GM19043 (cell line): ENCODE measurements at regions not wholly inside any gene's neighbourhood (a gene's known extent, or its start where the extent isn't known, plus 50 kb on each side); places are given as distances from the start of the nearest gene placed in this dataset.
"Not testable (repeated sequence)": the region's sequence is repeated elsewhere in the genome, so short reads cannot be mapped to it uniquely, and the experiment has no call there.

ENCODE experiments used
- ATAC-seq: cut with Tn5 transposase; IDR thresholded peaks from one replicate; pipeline ENCODE4 v1.9.1; 2021; ENCODE audit warnings: low read depth; ENCODE audit not compliant: unreplicated experiment

DNA sequence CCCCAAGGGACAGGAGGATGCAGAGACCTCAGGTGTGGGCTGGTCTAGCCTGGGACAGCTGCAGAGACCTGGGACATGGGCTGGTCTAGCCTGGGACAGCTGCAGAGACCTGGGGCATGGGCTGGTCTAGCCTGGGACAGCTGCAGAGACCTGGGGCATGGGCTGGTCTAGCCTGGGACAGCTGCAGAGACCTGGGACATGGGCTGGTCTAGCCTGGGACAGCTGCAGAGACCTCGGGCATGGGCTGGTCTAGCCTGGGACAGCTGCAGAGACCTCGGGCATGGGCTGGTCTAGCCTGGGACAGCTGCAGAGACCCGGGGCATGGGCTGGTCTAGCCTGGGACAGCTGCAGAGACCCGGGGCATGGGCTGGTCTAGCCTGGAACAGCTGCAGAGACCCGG, 310.8 kb downstream of the TEX29 start:
- not testable (repeated sequence) for ATAC-seq

DNA sequence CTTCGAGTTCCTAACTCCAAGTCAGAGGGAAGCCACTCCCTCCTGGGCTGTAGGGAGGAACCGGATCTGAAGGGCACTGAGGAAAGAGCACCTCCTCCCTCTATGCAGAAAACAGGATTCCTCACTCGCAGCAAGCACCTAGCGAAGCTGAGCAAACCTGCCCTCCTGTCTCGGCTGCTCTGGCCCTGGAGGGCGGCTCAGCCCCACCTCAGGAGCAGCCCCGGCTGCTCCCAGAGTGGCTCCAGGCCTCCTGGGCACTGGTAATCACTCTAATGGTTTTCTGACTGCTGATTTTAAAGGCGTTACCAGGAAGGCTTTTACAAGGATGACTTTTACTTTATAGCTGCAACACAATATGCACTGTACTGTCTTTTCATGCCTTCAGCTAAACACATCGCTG, 312.5 kb downstream of the TEX29 start:
- no peak for ATAC-seq

GRCh38 chr13:111633401-111633800, 313.0 kb downstream of the TEX29 start:
- no peak for ATAC-seq

- ATAC-seq, result no peak
These were observed 314.0 kb downstream of the TEX29 start for GRCh38 chr13:111634410-111634809.

GRCh38 chr13:111636271-111636670, 315.8 kb downstream of the TEX29 start:
- no peak for ATAC-seq

DNA sequence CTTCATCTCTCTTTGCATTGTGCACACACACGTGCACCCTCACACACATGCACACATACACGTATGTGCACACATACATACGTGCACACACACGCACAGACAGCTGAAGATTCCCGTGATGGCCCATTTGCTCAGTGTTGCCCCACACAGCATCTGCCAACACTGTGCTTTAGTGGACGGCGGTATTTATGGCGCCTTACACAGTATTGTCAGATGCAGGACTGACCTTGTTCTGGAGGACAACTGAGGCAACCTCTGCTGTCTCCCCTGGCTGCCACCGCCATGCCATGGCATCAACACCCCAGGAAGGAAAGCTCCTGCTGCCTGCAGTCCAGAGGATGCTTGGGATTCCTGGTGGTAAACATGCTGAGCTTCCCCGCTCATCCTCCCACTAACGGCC, 316.4 kb downstream of the TEX29 start:
- ATAC-seq, result no peak

- no peak for ATAC-seq
These were observed 316.9 kb downstream of the TEX29 start for GRCh38 chr13:111637365-111637764.

DNA sequence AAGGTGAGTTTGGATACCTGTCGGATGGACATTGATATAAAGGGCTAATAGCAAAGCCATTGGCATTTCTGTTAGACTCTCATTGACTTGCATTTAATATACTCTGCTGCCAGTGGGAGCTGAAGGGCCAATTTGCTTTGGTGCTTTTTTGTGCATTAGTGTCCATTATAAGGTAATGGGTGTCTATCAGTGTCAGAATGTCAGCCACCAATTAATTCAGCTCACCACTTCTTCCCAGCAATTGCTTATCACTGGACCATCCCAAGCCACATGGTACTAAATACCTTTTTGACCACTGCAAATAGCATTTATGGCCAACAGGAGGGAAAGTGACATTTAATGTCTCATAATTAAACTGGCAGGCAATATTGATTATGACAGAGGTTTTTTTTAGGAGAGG, 317.8 kb downstream of the TEX29 start:
- ATAC-seq, result no peak

- no peak for ATAC-seq
These were observed 318.8 kb downstream of the TEX29 start for GRCh38 chr13:111639196-111639705.

GRCh38 chr13:111640006-111640405, 319.6 kb downstream of the TEX29 start:
- ATAC-seq, result no peak

DNA sequence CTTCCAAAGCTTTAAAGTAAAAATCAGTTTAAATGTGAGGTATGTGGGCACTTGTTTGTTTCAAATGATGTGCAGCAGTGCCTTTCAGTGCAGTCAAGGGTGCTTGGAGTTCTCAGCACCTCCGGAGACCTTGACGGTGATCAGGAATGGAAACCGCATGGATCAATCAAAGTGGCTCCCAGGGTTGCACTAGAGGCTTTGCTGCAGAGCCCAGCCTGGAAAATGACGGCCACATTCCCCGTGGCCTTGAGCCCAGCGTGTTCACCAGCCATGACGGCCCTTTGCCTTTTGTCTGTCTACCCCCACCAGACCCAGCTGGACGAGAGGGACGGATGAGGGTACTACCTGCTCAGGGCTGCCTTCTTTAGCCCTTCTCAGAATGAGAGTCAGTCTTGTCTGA, 320.0 kb downstream of the TEX29 start:
- ATAC-seq, result no peak

- ATAC-seq, result no peak
These were observed 321.8 kb downstream of the TEX29 start for GRCh38 chr13:111642156-111642767.

- no peak for ATAC-seq
These were observed 324.3 kb downstream of the TEX29 start for GRCh38 chr13:111644750-111645149.

- ATAC-seq, result no peak
These were observed 324.8 kb downstream of the TEX29 start for GRCh38 chr13:111645198-111645597.

GRCh38 chr13:111645598-111646455, 325.4 kb downstream of the TEX29 start:
- no peak for ATAC-seq

- ATAC-seq, result no peak
These were observed 326.0 kb downstream of the TEX29 start for GRCh38 chr13:111646456-111646855.

- no peak for ATAC-seq
These were observed 328.4 kb downstream of the TEX29 start for GRCh38 chr13:111648885-111649284.

DNA sequence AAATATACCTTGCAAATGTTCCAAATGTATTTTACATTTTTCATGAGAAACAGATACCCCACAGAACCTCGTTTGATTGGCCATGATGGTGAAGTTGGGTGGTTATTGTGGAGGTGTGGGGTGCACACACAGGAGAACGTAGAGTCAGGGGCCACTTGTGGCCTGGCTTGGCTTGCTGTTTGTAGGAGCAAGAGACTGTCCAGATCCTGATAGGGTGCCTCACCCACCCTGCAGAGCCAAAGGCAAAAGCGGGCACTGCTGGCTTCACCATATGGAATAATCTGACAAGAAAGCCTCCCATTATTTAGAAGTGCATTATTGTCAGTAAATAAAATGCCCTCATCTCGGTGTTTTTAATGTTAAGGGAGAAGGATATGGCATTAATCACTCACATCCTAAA, 330.2 kb downstream of the TEX29 start:
- ATAC-seq, result no peak

DNA sequence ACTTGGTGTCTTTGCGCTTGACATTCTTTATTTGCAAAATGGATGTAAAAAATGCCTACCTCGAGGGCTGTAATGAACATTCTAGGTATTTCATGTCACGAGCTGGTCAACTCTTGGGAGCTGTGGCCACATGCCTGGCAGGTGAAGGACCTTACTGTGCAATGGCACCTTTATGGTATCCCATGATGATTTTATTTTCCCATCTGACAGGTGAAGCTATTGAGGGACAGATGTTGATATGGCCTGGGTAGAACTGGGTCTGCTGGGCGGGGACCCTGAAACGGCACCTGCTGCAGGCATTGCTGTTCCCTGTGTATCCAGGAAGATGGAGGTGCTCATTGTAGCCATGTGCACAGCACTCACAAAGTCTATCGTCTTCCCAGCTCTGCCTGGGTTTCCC, 332.2 kb downstream of the TEX29 start:
- ATAC-seq, result no peak

- no peak for ATAC-seq
These were observed 334.1 kb downstream of the TEX29 start for GRCh38 chr13:111654531-111654930.

GRCh38 chr13:111656439-111656838, 336.0 kb downstream of the TEX29 start:
- ATAC-seq, result no peak

GRCh38 chr13:111657013-111657412, 336.6 kb downstream of the TEX29 start:
- no peak for ATAC-seq
